ENCODE measurements at regions not wholly inside any gene's neighbourhood (a gene's known extent, or its start where the extent isn't known, plus 50 kb on each side); places are given as distances from the start of the nearest gene placed in this dataset.
"Not testable (repeated sequence)": the region's sequence is repeated elsewhere in the genome, so short reads cannot be mapped to it uniquely, and the experiment has no call there.

- H3K27ac ChIP-seq (ENCODE audit: low read depth, low read length); H3K27me3 ChIP-seq (ENCODE audit: control insufficient read depth in 1 of 2, insufficient read depth in 2 of 2, low read length in 2 of 2): not testable (repeated sequence)
These were observed 187.4 kb upstream of the AGTR2 start for GRCh38 chrX:115983148-115983547.

DNA sequence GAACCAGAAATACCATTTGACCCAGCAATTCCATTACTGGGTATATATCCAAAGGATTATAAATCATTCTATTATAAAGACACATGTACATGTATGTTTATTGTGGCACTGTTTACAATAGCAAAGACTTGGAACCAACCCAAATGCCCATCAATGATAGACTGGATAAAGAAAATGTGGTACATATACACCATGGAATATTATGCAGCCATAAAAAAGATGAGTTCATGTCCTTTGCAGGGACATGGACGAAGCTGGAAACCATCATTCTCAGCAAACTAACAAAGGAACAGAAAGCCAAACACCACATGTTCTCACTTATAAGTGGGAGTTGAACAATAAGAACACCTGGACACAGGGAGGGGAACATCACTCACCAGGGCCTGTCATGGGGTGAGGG is 183.1 kb upstream of the AGTR2 start:
- not testable (repeated sequence) for H3K4me1 ChIP-seq (ENCODE audit: insufficient read depth, low read length); H3K9me3 ChIP-seq (ENCODE audit: low read length)

More at GRCh38 chrX:115983148-115983547, 187.4 kb upstream of the AGTR2 start:
- not testable (repeated sequence) for H3K4me3 ChIP-seq (ENCODE audit: low read depth in 1 of 2, low read length in 2 of 2); H3K9me3 ChIP-seq (ENCODE audit: low read length); H3K9ac ChIP-seq (ENCODE audit: low read length); H3K4me1 ChIP-seq (ENCODE audit: insufficient read depth, low read length); H3K36me3 ChIP-seq (ENCODE audit: insufficient read depth, low read length)

DNA sequence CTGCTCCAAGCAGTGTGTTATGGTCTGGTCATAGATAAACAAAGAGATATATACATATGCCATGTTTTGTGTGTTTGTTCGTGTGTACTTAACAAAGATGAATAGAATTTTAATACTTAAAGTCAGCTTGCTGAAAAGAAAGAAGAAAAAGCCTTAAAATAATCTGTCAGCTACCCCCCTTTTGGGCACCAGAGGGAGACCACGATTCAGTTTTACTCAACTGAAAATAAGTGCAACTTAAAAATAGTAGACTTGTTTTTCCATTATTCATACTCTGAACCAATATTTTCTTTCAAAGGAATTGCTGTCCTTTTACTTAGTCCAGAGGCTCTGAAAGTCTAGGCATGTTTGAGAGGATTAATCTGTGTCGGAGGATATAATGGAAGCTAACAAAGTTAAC is 181.7 kb upstream of the AGTR2 start:
- Histone ChIP-seq H3K9me3 (ENCODE audit: low read length) (no peaks in the 10 kb centered on the region), H3K4me3 (ENCODE audit: low read depth in 1 of 2, low read length in 2 of 2) (no peak overlapping the region), H3K27ac (ENCODE audit: low read depth, low read length) (no peak overlapping the region), H3K9ac (ENCODE audit: low read length) (no peak overlapping the region), H3K27me3 (ENCODE audit: control insufficient read depth in 1 of 2, insufficient read depth in 2 of 2, low read length in 2 of 2) (peaks cover 0 to 12% of the 10 kb centered on the region in 2 donors), H3K4me1 (ENCODE audit: insufficient read depth, low read length) (no peaks in the 10 kb centered on the region), H3K36me3 (ENCODE audit: insufficient read depth, low read length) (no peaks in the 10 kb centered on the region)

More for the DNA sequence above, 183.1 kb upstream of the AGTR2 start:
- H3K27ac ChIP-seq (ENCODE audit: low read depth, low read length); H3K36me3 ChIP-seq (ENCODE audit: insufficient read depth, low read length); H3K9ac ChIP-seq (ENCODE audit: low read length); H3K4me3 ChIP-seq (ENCODE audit: low read depth in 1 of 2, low read length in 2 of 2): not testable (repeated sequence)
- peaks cover 7 to 12% of the 10 kb centered on the region in 2 donors for H3K27me3 ChIP-seq (ENCODE audit: control insufficient read depth in 1 of 2, insufficient read depth in 2 of 2, low read length in 2 of 2)

- H3K9ac ChIP-seq (ENCODE audit: low read length) = no peak overlapping the region
- H3K4me1 ChIP-seq (ENCODE audit: insufficient read depth, low read length) = no peaks in the 10 kb centered on the region
- no peaks in the 10 kb centered on the region for H3K9me3 ChIP-seq (ENCODE audit: low read length)
- peaks cover 0 to 12% of the 10 kb centered on the region in 2 donors for H3K27me3 ChIP-seq (ENCODE audit: control insufficient read depth in 1 of 2, insufficient read depth in 2 of 2, low read length in 2 of 2)
- H3K27ac ChIP-seq (ENCODE audit: low read depth, low read length) = no peak overlapping the region
- no peaks in the 10 kb centered on the region for H3K36me3 ChIP-seq (ENCODE audit: insufficient read depth, low read length)
- no peak overlapping the region for H3K4me3 ChIP-seq (ENCODE audit: low read depth in 1 of 2, low read length in 2 of 2)
These were observed 180.9 kb upstream of the AGTR2 start for GRCh38 chrX:115989686-115990085.

- H3K27me3 ChIP-seq (ENCODE audit: control insufficient read depth in 1 of 2, insufficient read depth in 2 of 2, low read length in 2 of 2) = peaks cover 0 to 3% of the 10 kb centered on the region in 2 donors
- no peak overlapping the region for H3K27ac ChIP-seq (ENCODE audit: low read depth, low read length)
- H3K4me3 ChIP-seq (ENCODE audit: low read depth in 1 of 2, low read length in 2 of 2) = no peak overlapping the region
- no peaks in the 10 kb centered on the region for H3K4me1 ChIP-seq (ENCODE audit: insufficient read depth, low read length)
- H3K9me3 ChIP-seq (ENCODE audit: low read length) = no peaks in the 10 kb centered on the region
- H3K9ac ChIP-seq (ENCODE audit: low read length) = no peak overlapping the region
- no peaks in the 10 kb centered on the region for H3K36me3 ChIP-seq (ENCODE audit: insufficient read depth, low read length)
These were observed 161.2 kb upstream of the AGTR2 start for GRCh38 chrX:116009346-116009745.

DNA sequence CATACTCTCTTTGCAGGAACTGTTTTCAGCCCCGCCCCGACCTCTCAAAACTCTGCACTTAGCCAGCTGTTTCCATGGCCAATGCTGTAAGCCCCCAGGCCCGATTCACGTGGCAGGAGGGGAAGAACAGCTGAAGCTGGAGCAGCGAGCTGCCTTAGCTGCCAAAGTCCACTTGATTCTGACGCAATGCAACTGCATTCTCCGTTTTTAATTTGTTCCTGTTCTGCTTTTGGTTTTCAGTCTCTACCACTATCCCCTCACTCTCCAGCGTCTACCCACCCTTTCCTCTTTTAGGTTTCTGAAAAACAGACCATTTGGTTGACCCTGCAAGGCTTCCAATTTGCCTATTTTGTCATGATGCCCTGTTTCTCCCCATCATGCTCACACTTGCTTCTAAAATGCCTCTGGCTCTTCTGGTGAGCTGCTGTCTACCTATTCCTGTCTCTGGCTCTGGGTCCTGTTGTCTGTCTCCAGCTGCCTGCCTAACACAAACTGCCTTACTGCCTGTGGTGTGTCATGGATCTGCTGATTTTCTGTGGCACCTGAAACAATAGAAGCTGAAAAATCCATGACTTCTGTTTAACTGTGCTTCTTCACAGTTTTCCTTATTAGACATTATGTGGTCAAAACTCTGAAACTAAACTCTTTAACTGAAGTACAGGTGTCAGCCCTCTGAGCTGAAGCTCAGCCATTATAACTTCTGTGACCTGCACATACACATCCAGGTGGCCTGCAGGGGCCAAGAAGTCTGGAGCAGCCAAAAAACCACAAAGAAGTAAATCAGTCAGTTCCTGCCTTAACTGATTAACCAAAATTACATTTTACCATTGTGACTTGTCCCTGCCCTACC is 160.5 kb upstream of the AGTR2 start:
- Histone ChIP-seq H3K27ac (ENCODE audit: low read depth, low read length) (no peak overlapping the region), H3K36me3 (ENCODE audit: insufficient read depth, low read length) (no peaks in the 10 kb centered on the region), H3K9me3 (ENCODE audit: low read length) (no peaks in the 10 kb centered on the region), H3K4me3 (ENCODE audit: low read depth in 1 of 2, low read length in 2 of 2) (no peak overlapping the region), H3K4me1 (ENCODE audit: insufficient read depth, low read length) (no peaks in the 10 kb centered on the region), H3K9ac (ENCODE audit: low read length) (no peak overlapping the region), H3K27me3 (ENCODE audit: control insufficient read depth in 1 of 2, insufficient read depth in 2 of 2, low read length in 2 of 2) (peaks cover 0 to 3% of the 10 kb centered on the region in 2 donors)

DNA sequence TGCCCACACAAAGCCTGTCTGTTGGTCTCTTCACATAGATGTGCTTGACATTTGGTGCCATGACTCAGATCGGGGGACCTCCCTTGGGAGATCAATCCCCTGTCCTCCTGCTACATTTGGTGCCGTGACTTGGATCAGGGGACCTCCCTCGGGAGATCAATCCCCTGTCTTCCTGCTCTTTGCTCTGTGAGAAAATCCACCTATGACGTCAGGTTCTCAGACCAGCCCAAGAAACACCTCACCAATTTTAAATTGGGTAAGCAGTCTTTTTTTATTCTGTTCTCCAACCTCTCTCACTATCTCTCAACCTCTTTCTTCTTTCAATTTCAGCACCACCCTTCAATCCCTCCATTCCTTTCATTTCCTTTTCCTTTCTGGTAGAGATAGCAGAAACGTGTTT is 159.6 kb upstream of the AGTR2 start:
- peaks cover 0 to 3% of the 10 kb centered on the region in 2 donors for H3K27me3 ChIP-seq (ENCODE audit: control insufficient read depth in 1 of 2, insufficient read depth in 2 of 2, low read length in 2 of 2)
- H3K9ac ChIP-seq (ENCODE audit: low read length) = no peak overlapping the region
- H3K9me3 ChIP-seq (ENCODE audit: low read length) = no peaks in the 10 kb centered on the region
- H3K27ac ChIP-seq (ENCODE audit: low read depth, low read length) = no peak overlapping the region
- no peaks in the 10 kb centered on the region for H3K36me3 ChIP-seq (ENCODE audit: insufficient read depth, low read length)
- no peaks in the 10 kb centered on the region for H3K4me1 ChIP-seq (ENCODE audit: insufficient read depth, low read length)
- H3K4me3 ChIP-seq (ENCODE audit: low read depth in 1 of 2, low read length in 2 of 2) = no peak overlapping the region

DNA sequence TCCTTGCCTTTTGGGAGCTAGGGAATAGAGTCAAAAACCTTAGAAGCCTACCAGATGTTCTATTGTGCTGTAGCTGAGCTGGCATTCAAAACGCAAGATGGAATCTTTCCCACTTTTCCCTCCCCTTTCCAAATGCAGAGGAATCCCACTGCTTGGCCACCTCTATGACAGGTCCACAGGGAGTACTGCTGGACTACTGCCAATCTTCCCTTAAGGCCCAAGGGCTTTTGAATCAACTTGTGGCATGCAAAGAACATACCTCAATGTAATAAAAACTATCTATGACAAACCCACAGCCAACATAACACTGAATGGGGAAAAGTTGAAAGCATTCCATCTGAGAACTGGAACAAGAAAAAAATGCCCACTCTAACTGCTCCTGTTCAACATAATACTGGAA is 139.2 kb upstream of the AGTR2 start:
- no peaks in the 10 kb centered on the region for H3K4me1 ChIP-seq (ENCODE audit: insufficient read depth, low read length)
- no peaks in the 10 kb centered on the region for H3K27me3 ChIP-seq (ENCODE audit: control insufficient read depth in 1 of 2, insufficient read depth in 2 of 2, low read length in 2 of 2)
- H3K4me3 ChIP-seq (ENCODE audit: low read depth in 1 of 2, low read length in 2 of 2) = no peak overlapping the region
- no peak overlapping the region for H3K27ac ChIP-seq (ENCODE audit: low read depth, low read length)
- no peaks in the 10 kb centered on the region for H3K36me3 ChIP-seq (ENCODE audit: insufficient read depth, low read length)
- no peak overlapping the region for H3K9ac ChIP-seq (ENCODE audit: low read length)
- H3K9me3 ChIP-seq (ENCODE audit: low read length) = peaks cover 6% of the 10 kb centered on the region
